ENCODE measurements at regions not wholly inside any gene's neighbourhood (a gene's known extent, or its start where the extent isn't known, plus 50 kb on each side); places are given as distances from the start of the nearest gene placed in this dataset.

DNA sequence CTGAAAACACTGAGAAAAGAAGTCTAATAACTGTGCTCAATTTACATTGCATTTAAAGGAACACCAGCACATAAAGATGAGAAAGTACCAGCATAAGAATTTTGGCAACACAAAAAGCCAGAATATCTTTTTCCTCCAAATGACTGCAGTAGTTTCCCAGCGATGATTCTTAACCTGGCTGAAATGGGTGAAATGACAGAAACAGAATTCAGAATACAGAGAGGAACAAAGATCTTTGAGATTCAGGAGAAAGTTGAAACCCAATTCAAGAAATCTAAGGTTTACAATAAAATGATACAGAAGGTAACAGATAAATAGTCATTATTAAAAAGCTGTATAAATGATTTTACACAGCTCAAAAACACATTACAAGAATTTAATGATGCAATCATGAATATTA is 197.0 kb upstream of the EYS start:
- H3K27me3 ChIP-seq, result no peaks in the 10 kb centered on the region
- no peak for DNase-seq
- H3K4me3 ChIP-seq, result no peak overlapping the region
- no peak for ATAC-seq
- H3K27ac ChIP-seq, result no peak overlapping the region
- 67 to 76% methylated on average over 1 of the region's 1 CpG for WGBS, 2 donors
- FAIRE-seq, result no peak
- no peaks in the 10 kb centered on the region for H3K36me3 ChIP-seq
- TF ChIP-seq, protein P1, sequence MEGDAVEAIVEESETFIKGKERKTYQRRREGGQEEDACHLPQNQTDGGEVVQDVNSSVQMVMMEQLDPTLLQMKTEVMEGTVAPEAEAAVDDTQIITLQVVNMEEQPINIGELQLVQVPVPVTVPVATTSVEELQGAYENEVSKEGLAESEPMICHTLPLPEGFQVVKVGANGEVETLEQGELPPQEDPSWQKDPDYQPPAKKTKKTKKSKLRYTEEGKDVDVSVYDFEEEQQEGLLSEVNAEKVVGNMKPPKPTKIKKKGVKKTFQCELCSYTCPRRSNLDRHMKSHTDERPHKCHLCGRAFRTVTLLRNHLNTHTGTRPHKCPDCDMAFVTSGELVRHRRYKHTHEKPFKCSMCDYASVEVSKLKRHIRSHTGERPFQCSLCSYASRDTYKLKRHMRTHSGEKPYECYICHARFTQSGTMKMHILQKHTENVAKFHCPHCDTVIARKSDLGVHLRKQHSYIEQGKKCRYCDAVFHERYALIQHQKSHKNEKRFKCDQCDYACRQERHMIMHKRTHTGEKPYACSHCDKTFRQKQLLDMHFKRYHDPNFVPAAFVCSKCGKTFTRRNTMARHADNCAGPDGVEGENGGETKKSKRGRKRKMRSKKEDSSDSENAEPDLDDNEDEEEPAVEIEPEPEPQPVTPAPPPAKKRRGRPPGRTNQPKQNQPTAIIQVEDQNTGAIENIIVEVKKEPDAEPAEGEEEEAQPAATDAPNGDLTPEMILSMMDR (IDR thresholded peaks at IDR 0.05), result no peak
- no peaks in the 10 kb centered on the region for H3K4me1 ChIP-seq
- intact Hi-C loops (cut with DNase I), result no loop called here
- H3K9me3 ChIP-seq, result no peaks in the 10 kb centered on the region

GRCh38 chr6:65900928-65901327 is 193.9 kb upstream of the EYS start:
- Histone ChIP-seq H3K27ac (no peak overlapping the region), H3K9me3 (no peaks in the 10 kb centered on the region), H3K36me3 (no peaks in the 10 kb centered on the region), H3K4me1 (no peaks in the 10 kb centered on the region), H3K4me3 (no peak overlapping the region), H3K27me3 (no peaks in the 10 kb centered on the region)
- DNase-seq, result no peak
- intact Hi-C loops (cut with DNase I), result no loop called here
- FAIRE-seq, result no peak
- TF ChIP-seq, protein P1 (IDR thresholded peaks at IDR 0.05), result no peak
- no peak for ATAC-seq

GRCh38 chr6:65896140-65896539 is 189.1 kb upstream of the EYS start:
- TF ChIP-seq, protein P1 (IDR thresholded peaks at IDR 0.05), result no peak
- intact Hi-C loops (cut with DNase I), result no loop called here
- ATAC-seq, result no peak
- Histone ChIP-seq H3K4me3 (no peak overlapping the region), H3K36me3 (no peaks in the 10 kb centered on the region), H3K4me1 (no peaks in the 10 kb centered on the region), H3K27me3 (no peaks in the 10 kb centered on the region), H3K9me3 (no peaks in the 10 kb centered on the region), H3K27ac (no peak overlapping the region)
- 0 to 1% methylated on average over 1 of the region's 1 CpG for WGBS, 2 donors
- FAIRE-seq, result no peak
- DNase-seq, result peak in 1 of 6 donors; percentile 20

DNA sequence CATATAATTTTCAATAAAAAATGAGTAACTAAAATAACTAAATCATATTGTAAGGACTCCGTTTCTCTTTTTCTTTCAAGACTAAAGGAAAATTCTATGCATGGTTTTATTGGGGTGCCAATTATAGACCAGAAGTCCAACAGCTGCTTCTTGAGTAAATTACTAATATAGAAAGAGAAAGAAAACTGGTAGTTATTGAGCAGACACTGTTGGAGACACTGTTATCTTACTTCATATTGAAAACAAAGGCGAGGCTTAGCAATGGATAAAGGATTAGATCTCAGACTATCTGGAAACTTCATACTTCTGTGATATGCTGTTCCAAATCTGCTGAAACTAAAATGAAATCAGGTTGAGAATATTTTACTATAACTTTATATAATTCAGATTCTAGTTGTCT is 169.6 kb upstream of the EYS start:
- Histone ChIP-seq H3K36me3 (no peaks in the 10 kb centered on the region), H3K4me1 (no peaks in the 10 kb centered on the region), H3K9me3 (no peaks in the 10 kb centered on the region), H3K4me3 (no peak overlapping the region), H3K27me3 (no peaks in the 10 kb centered on the region), H3K27ac (no peak overlapping the region)
- FAIRE-seq (no peak), ATAC-seq (no peak), DNase-seq (no peak)
- 51 to 61% methylated on average over 2 of the region's 2 CpGs for WGBS, 2 donors
- intact Hi-C loops (cut with DNase I), result no loop called here
- TF ChIP-seq, protein P1 (IDR thresholded peaks at IDR 0.05), result no peak

DNA sequence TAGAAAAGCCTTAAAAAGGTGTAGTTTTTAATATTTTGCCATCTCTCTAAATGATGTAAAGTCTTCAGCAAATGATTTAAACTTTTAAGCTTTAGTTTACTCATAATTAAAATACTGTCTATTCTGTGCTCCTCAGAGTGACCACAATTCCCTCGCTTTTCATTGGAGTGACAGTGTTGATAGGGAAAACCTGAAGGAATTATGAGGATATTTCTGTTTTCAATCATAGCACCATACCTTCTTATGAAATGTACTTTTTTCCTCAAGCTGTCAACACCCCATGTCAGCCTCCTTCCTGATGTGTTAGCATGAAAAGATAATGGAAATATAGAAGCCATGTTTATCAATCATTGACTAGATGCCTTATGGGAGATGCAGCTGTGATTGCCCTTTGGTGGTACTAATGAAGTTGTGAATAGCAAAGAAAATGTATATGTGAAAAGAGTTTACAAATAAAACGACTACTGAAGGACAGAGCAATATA is 145.4 kb upstream of the EYS start:
- no peaks in the 10 kb centered on the region for H3K36me3 ChIP-seq
- no peaks in the 10 kb centered on the region for H3K27me3 ChIP-seq
- no peak overlapping the region for H3K27ac ChIP-seq
- ATAC-seq, result no peak
- no peak overlapping the region for H3K4me3 ChIP-seq
- 63 to 69% methylated on average over 2 of the region's 2 CpGs for WGBS, 2 donors
- intact Hi-C loops (cut with DNase I), result no loop called here
- DNase-seq, result no peak
- TF ChIP-seq, protein P1 (IDR thresholded peaks at IDR 0.05), result no peak
- no peak for FAIRE-seq
- H3K9me3 ChIP-seq, result no peaks in the 10 kb centered on the region
- no peaks in the 10 kb centered on the region for H3K4me1 ChIP-seq

All from pancreas (tissue), 10 donors.